GM19099 (cell line): ENCODE measurements at regions not wholly inside any gene's neighbourhood (a gene's known extent, or its start where the extent isn't known, plus 50 kb on each side); places are given as distances from the start of the nearest gene placed in this dataset.
A peak's percentile ranks its signal among the peaks of the same experiment; 100 is the strongest.

Source experiments
- POLR2A ChIP-seq: IDR thresholded peaks from 3 replicates; pipeline ENCODE4 v1.6.1; 2011; ENCODE audit warnings: low read depth; ENCODE audit not compliant: insufficient read length; ENCODE audit errors: extremely low read depth

- TF ChIP-seq POLR2A, result no peak
Observed at GRCh38 chr6:26278536-26278935, 86.5 kb upstream of the BTN3A2 start.

- TF ChIP-seq POLR2A, result no peak
Observed at GRCh38 chr6:26280407-26280806, 84.6 kb upstream of the BTN3A2 start.

- no peak for TF ChIP-seq POLR2A
Observed at GRCh38 chr6:26284537-26285142, 80.4 kb upstream of the BTN3A2 start.

- TF ChIP-seq POLR2A, result peak; percentile 99
Observed at GRCh38 chr6:26285143-26286134, 79.6 kb upstream of the BTN3A2 start.

- no peak for TF ChIP-seq POLR2A
Observed at GRCh38 chr6:26286168-26286877, 78.7 kb upstream of the BTN3A2 start.

- TF ChIP-seq POLR2A, result no peak
Observed at GRCh38 chr6:26288155-26288554, 76.8 kb upstream of the BTN3A2 start.

GRCh38 chr6:26290941-26291340 is 74.1 kb upstream of the BTN3A2 start:
- TF ChIP-seq POLR2A, result no peak

- no peak for TF ChIP-seq POLR2A
Observed at GRCh38 chr6:26292709-26293108, 72.3 kb upstream of the BTN3A2 start.

- TF ChIP-seq POLR2A, result no peak
Observed at GRCh38 chr6:26294302-26294701, 70.7 kb upstream of the BTN3A2 start.

GRCh38 chr6:26295691-26296555 is 69.1 kb upstream of the BTN3A2 start:
- TF ChIP-seq POLR2A, result no peak

GRCh38 chr6:26296556-26296856 is 68.5 kb upstream of the BTN3A2 start:
- TF ChIP-seq POLR2A, result no peak

- no peak for TF ChIP-seq POLR2A
Observed at GRCh38 chr6:26296857-26297648, 67.9 kb upstream of the BTN3A2 start.

GRCh38 chr6:26299286-26300042 is 65.5 kb upstream of the BTN3A2 start:
- no peak for TF ChIP-seq POLR2A
